HG03521 (cell line): ENCODE measurements at regions not wholly inside any gene's neighbourhood (a gene's known extent, or its start where the extent isn't known, plus 50 kb on each side); places are given as distances from the start of the nearest gene placed in this dataset.
"Not testable (repeated sequence)": the region's sequence is repeated elsewhere in the genome, so short reads cannot be mapped to it uniquely, and the experiment has no call there.

Source experiments
- ATAC-seq: cut with Tn5 transposase; IDR thresholded peaks from one replicate; pipeline ENCODE4 v1.9.1; 2021; ENCODE audit warnings: mild to moderate bottlenecking, moderate library complexity; ENCODE audit not compliant: unreplicated experiment

DNA sequence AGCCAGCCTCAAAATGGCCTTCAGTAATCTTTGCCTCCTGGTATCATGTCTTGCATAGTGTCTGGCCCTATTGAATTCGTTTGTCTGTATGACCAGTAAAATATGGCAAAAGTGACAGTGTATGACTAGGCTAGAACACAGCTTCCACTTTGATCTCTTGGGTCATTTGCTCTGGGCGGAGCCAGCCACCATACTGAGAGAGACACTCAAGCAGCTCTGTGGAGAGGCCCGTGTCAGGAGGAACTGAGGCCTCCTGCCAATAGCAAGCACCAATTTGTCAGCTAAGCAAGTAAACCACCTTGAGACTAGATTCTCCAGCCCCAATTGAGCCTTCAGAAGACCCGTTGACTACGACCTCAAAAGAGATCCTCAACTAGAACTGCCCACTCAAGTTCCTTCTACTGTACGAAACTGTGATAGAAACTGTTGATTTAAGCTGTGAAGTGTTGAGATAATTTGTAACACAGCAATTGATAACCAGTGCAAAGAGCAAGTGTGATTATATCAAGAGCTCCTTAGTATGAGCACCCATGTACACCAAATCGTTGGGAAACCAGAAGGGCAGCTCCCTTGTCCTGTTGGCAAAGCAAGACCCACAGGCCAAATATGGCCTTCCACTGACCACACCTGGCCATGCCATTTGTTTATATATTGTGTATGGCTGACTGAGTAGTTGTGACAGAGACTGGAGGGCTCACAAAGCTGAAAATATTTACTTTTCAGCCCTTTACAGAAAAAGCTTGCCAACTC is 52.7 kb upstream of the SERBP1 start:
- no peak for ATAC-seq

DNA sequence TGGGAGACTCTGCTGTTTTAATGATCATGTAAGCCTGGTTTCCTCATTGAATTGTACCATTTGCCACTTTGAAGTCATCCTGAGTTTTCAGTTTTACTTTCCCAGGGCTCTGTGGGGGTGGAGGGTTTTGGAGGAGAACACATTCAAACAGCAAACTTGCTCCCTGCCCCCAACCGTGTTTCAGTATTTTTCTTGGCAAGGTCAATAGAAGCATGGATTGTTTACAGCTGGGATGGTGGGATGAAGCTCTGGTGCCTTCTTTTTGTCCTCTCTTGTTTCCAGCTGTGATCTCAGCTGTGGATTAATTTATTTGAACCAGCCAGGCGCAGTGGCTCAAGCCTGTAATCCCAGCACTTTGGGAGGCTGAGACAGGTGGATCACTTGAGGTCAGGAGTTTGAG is 54.3 kb upstream of the SERBP1 start:
- no peak for ATAC-seq

DNA sequence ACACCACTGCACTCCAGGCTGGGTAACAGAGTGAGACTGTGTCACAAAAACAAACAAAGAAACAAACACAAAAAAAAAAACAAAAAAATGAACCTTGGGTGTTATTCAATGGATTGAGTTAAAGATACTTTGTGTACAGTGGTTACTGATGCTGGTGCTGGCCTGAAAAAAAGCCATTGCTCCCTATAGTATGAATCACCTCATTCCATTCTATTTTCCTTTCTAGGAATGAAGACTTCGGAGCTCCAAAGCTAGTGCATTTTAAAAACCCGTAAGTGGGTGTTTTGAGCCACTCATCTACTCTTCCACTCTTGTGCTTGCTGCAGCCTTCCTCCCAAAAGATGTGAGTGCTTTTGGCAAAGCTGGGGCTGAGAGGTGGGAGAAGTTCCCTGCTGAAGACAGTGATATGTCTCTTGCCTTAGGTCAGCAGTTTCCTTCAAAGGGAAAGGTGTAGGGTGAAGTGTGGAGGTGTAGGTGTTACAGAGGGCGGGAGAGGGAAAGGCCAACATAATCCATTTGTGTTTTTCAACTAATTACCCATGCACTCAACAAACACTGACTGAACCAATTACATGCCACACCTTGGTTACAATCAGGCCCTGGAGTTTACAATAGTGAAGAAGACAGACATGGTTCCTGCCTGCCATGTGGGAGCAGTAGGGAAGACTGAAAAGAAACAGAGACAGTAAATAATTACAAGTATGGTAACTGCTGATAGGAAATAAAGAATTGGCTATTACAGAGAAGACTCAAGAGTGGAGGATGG is 55.0 kb upstream of the SERBP1 start:
- ATAC-seq, result no peak

GRCh38 chr1:67489643-67490042 is 59.4 kb upstream of the SERBP1 start:
- no peak for ATAC-seq

DNA sequence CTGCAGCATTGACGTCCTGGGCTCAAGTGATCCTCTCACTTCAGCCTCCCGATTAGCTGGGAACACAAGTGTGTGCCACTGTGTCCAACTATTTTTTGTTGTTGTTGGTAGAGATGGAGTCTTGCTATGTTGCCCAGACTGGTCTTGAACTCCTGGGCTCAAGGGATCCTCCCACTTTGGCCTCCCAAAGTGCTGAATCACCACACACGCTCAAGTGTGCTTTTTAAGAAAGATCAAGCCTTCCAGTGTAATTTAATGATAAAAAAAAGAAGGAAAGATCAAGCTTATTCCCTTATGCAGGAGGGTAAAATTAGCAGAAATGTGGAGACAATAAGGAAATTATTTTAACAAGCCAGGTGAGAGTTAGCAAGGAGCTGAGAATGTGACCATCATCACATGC is 61.1 kb upstream of the SERBP1 start:
- ATAC-seq, result no peak

GRCh38 chr1:67493148-67493547 is 62.9 kb upstream of the SERBP1 start:
- no peak for ATAC-seq

GRCh38 chr1:67495327-67495726 is 65.1 kb upstream of the SERBP1 start:
- no peak for ATAC-seq

DNA sequence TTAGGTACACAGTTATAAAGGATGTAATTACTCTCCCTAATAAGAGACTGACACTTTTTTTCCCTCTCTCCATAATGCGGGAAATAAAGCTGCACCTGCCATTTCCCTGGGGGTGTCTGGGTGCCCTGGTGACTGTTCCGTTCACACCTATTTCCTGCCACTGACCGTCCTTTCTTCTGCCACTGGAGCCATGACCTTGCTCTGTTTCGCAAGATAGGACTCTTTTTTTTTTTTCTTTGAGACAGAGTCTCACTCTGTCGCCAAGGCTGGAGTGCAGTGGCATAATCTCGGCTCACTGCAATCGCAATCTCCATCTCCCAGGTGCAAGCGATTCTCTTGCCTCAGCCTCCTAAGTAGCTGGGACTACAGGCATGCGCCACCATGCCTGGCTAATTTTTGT is 66.1 kb upstream of the SERBP1 start:
- no peak for ATAC-seq

DNA sequence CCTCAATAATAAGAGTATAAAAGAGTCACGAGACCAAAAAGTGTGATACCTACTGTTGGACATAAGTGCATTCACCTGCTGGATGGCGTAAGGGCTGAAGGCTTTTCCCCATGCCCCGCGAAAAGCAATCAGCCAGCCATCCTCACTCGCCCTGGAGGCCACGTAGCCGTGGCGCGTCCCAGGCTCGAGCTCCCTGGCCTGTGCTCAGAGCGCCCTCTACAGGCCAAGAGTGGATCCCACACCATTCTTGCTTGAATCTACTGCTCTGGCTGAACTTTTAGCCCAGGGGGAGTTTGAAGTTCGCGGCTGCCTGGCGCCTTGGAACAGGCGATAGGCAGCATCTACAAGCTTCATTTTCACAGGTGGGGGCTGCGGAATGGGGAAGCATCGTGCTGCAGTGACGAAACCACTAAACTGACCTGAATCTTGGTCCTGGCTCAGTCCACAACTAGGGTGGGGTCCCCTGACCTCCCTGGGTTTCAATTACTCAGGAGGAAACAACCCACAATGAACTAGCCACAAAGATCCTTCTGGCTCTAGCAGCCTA is 70.3 kb upstream of the SERBP1 start:
- ATAC-seq, result peak; percentile 99

GRCh38 chr1:67503974-67504373 is 73.8 kb upstream of the SERBP1 start:
- ATAC-seq, result no peak

GRCh38 chr1:67513392-67514294 is 83.4 kb upstream of the SERBP1 start:
- not testable (repeated sequence) for ATAC-seq

GRCh38 chr1:67514300-67514699 is 84.1 kb upstream of the SERBP1 start:
- no peak for ATAC-seq

GRCh38 chr1:67514786-67515185 is 84.6 kb upstream of the SERBP1 start:
- no peak for ATAC-seq

- ATAC-seq, result no peak
Observed at GRCh38 chr1:67515324-67516080, 85.3 kb upstream of the SERBP1 start.

GRCh38 chr1:67517046-67517445 is 86.8 kb upstream of the SERBP1 start:
- ATAC-seq, result no peak

GRCh38 chr1:67522001-67522441 is 91.8 kb upstream of the SERBP1 start:
- no peak for ATAC-seq

DNA sequence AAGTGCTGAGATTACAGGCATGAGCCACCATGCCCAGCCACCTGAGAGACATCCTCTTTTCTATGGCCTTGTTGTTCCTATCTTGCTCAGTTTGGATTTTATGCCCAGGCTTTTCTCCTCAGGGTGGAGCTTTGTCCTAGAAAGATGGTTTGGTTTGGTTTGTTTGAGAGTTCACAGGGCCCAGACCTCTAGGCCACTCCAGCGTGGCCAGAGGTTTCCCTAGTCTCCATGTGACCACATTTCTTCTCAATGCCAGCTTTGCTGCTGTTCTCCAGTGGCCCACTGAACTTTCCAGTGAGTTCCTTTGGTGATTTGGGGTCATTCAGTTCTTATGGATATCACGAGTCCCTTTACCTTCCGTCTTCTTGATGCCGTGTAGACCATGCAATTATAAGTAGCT is 92.6 kb upstream of the SERBP1 start:
- no peak for ATAC-seq

DNA sequence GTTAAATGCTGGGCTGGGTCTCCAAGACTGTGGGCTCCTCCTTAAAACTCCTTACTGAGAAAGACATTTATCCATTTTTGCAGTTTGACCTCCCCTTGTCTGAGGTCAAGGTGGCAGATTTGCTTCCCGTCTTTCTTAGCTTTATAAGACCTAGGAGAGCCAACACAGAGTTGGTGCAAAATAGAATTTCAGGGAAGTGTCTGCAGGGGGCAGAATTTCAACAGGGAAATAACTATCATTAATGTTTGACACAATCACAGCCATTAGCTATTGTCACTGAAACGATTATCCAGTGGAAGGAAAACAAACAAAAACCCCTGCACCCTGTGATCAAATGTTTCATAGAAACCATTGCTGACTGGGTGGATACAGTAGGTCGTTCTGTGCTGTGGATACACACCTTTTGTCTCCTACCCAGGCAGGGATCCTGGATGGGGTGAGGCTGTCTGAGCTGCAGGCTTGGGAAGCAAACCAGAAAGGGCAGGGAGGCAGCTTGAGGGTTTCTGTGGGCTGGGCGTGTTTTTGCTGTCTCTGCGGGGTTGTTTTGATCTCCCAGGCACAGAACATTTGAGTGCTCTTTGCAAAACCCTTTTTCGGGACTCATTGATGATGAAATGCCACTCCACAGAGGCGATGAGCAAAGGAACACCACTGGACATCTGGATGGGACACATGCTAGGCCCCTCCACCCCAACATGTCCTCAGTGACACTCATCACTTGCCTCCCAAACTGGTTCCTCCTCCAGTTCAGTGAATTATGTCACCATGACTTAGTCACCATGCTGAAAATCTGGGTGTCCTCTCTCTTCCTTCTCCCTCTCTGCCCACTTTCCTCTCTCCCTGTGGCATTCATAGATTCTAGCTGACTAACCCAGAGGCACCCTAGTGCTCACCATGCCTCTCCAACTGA is 94.2 kb upstream of the SERBP1 start:
- no peak for ATAC-seq

DNA sequence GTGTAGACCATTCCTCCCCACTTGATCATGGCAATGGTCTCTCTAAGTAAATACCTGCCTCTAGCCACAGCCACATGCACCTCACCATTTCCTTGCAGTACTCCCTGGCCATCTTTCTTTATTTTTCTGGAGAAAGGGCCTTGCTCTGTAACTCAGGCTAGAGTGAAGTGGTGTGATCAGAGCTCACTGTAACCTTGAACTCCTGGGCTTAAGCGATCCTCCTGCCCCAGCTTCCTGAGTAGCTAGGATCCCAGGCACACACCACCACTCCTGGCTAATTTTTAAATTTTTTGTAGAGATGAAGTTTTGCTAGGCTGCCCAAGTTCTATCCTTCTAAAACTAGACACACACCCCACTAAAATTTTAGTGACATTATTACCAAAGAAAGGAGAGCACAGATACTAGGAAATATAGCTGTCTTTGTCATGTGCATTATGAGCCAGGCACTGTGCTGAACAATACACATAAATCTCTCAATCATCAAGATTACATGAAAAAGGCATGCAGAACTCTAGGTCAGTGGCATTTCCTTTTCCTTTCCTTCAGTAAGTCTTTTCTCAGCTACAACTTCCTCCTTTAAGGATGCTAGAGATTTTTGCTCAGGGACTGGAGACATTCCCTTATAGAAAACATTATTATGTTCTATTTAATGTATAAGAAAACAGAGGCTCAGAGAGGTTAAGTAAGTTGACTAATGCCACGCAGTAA is 95.0 kb upstream of the SERBP1 start:
- no peak for ATAC-seq
